ENCODE measurements at regions not wholly inside any gene's neighbourhood (a gene's known extent, or its start where the extent isn't known, plus 50 kb on each side); places are given as distances from the start of the nearest gene placed in this dataset.
"Not testable (repeated sequence)": the region's sequence is repeated elsewhere in the genome, so short reads cannot be mapped to it uniquely, and the experiment has no call there.

DNA sequence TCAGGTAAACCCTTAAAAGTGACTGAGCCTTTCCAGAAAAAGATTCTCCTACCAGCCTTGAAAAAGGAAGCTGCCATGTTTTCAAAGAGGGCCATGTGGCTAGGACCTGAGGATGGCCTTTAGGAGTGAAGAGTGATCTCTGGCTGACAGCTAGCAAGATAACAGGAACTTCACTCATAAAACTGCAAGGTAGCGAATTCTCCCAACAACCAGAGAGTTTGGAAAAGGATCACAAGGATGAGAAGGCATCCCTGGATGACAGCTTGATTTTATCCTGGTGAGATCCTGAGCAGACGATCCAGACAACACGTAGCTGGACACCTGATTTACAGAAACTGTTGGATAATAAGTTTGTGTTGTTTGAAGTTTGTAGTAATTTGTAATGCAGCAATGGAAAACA is 115.6 kb upstream of the FBXO33 start:
- no peak for DNase-seq (ENCODE audit: extremely low spot score)
- CTCF ChIA-PET, result no interaction called here
- TF ChIP-seq, protein P1, sequence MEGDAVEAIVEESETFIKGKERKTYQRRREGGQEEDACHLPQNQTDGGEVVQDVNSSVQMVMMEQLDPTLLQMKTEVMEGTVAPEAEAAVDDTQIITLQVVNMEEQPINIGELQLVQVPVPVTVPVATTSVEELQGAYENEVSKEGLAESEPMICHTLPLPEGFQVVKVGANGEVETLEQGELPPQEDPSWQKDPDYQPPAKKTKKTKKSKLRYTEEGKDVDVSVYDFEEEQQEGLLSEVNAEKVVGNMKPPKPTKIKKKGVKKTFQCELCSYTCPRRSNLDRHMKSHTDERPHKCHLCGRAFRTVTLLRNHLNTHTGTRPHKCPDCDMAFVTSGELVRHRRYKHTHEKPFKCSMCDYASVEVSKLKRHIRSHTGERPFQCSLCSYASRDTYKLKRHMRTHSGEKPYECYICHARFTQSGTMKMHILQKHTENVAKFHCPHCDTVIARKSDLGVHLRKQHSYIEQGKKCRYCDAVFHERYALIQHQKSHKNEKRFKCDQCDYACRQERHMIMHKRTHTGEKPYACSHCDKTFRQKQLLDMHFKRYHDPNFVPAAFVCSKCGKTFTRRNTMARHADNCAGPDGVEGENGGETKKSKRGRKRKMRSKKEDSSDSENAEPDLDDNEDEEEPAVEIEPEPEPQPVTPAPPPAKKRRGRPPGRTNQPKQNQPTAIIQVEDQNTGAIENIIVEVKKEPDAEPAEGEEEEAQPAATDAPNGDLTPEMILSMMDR (IDR thresholded peaks at IDR 0.05; ENCODE audit: control extremely low read depth, extremely low read depth, low read depth, missing control alignments), result no peak
- POLR2A ChIA-PET, result no interaction called here

DNA sequence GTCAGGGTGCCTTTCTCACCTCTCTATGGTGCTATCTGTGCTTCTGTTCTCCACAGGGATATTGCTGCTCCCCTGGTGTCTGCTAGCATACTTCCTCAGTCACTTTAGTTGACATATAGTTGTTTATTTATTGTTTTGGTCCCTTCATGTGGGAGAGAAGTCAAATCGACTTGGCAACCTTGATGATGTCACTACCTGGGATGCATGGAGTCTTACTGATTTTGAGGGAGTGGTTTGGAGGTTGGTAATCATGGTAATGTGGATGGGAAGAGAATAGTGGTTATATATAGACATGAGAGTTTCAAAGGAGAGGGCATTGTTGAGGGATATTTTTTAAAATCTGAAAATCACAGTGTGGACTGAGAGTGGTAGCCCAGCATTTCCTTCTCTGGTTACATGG is 73.6 kb upstream of the FBXO33 start:
- CTCF ChIA-PET, result no interaction called here
- TF ChIP-seq, protein P1 (IDR thresholded peaks at IDR 0.05; ENCODE audit: control extremely low read depth, extremely low read depth, low read depth, missing control alignments), result no peak
- POLR2A ChIA-PET, result no interaction called here
- no peak for DNase-seq (ENCODE audit: extremely low spot score)

DNA sequence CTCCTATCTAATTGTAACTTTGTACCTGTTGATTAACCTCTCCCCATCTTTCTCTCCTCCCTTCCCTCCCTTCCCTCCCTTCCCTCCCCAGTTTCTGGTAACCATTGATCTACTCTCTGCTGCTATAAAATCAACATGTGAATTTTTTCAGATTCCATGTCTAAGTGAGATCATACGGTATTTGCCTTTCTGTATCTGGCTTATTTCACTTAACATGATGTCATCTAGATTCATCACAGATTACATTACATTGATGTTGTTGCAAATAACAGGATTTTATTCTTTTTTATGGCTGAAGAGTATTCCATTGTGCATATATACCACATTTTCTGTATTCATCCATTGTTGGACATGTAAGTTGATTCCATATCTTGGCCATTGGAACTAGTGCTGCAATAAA is 68.0 kb upstream of the FBXO33 start:
- CTCF ChIA-PET, result interaction anchor here (1.0 to 1.2 kb wide), 2 partner anchors 29 to 31 kb away, joined by 3 read pairs; no protein-coding TSS in a partner anchor
- POLR2A ChIA-PET, result no interaction called here
- no peak for DNase-seq (ENCODE audit: extremely low spot score)
- TF ChIP-seq, protein P1 (IDR thresholded peaks at IDR 0.05; ENCODE audit: control extremely low read depth, extremely low read depth, low read depth, missing control alignments), result no peak

DNA sequence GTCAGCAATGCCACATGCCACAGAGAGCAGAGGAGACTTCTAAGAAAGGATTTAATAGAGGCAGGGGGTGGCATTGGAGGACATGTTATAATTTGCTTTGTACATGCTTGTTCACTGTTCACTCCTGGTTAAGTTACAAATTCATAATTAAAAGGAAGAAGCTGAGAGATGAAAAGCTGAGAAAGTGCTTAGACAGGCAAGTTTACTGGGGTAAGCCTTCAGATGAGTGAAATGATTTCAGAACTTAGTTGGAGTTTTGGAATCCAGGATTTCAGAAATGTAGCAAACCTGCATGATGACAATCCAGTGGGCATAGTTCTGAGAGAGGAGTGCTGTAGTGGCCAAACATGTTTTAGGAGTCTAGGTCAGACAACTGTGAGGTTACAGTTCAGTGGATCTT is 67.3 kb upstream of the FBXO33 start:
- ChIA-PET POLR2A (no interaction called here), CTCF (interaction anchor here (1.0 to 1.6 kb wide), 4 partner anchors 11 to 31 kb away, joined by 3 to 5 read pairs (median 4); no protein-coding TSS in a partner anchor)
- TF ChIP-seq, protein P1 (IDR thresholded peaks at IDR 0.05; ENCODE audit: control extremely low read depth, extremely low read depth, low read depth, missing control alignments), result no peak
- no peak for DNase-seq (ENCODE audit: extremely low spot score)

DNA sequence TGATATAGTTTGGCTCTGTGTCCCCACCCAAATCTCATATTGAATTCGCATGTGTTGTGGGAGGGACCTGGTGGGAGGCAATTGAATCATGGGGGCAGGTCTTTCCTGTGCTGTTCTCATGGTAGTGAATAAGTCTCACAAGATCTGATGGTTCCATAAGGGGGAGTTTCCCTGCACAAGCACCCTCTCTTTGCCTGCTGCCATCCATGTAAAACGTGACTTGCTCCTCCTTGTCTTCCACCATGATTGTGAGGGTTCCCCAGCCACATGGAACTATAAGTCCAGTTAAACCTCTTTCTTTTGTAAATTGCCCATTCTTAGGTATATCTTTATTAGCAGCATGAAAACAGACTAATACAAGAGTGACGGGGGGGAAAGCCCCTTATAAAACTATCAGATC is 65.4 kb upstream of the FBXO33 start:
- DNase-seq (ENCODE audit: extremely low spot score); POLR2A ChIA-PET: not testable (repeated sequence)
- CTCF ChIA-PET, result interaction anchor here (1.1 to 1.6 kb wide), 2 partner anchors 10 to 19 kb away, joined by 5 read pairs; no protein-coding TSS in a partner anchor

DNA sequence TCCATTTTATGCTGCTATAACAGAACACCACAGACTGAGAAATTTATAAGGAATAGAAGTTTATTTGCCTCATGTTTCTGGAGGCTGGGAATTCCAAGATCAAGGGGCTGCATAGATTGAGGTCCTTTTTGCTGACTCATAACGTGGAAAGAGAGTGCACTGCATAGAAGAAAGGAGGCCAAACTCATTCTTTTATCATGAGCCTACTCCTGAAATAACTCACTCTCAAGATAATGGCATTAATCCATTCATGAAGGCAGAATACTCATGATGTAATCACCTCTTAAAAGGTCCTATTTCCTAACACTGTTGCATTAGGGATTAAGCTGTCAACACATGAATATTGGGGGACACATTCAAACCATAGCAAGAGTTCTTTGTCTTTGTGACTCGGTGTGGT is 60.0 kb upstream of the FBXO33 start:
- no peak for DNase-seq (ENCODE audit: extremely low spot score)
- POLR2A ChIA-PET, result no interaction called here
- CTCF ChIA-PET, result interaction anchor here (1.2 kb wide), 1 partner anchor 261 kb away, joined by 3 read pairs; no protein-coding TSS in a partner anchor
- TF ChIP-seq, protein P1 (IDR thresholded peaks at IDR 0.05; ENCODE audit: control extremely low read depth, extremely low read depth, low read depth, missing control alignments), result no peak

DNA sequence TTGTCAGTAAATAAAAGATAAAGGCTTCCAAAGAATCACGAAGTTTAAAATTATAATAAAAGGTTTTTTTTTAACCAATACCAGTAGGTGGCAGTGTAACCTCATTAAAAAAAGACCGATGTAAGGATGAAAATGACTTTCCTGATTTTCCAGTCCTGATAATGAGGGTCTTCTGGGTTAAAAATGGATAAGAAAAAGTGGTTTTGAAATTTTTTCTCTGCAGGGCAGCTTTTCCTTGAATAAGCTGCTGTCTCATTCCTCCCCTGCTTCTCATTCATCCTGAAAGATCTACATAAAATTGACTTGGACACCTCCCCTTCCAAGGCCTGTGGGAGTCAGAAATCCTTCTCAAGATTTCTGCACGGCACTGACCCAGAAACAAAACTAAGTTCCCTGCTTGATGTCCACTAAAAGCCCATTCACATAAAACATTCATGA is 58.9 kb upstream of the FBXO33 start:
- POLR2A ChIA-PET, result no interaction called here
- no peak for DNase-seq (ENCODE audit: extremely low spot score)
- CTCF ChIA-PET, result interaction anchor here (0.6 to 1.0 kb wide), 3 partner anchors 10 to 997 kb away, joined by 3 to 4 read pairs (median 3); no protein-coding TSS in a partner anchor
- TF ChIP-seq, protein P1 (IDR thresholded peaks at IDR 0.05; ENCODE audit: control extremely low read depth, extremely low read depth, low read depth, missing control alignments), result peak; percentile 34
